GM18907 (cell line): ENCODE measurements at regions not wholly inside any gene's neighbourhood (a gene's known extent, or its start where the extent isn't known, plus 50 kb on each side); places are given as distances from the start of the nearest gene placed in this dataset.

Experiments used
- ATAC-seq: cut with Tn5 transposase; IDR thresholded peaks from one replicate; pipeline ENCODE4 v1.9.1; 2021; ENCODE audit warnings: mild to moderate bottlenecking, moderate library complexity; ENCODE audit not compliant: unreplicated experiment

- ATAC-seq, result no peak
Measured at GRCh38 chr1:82486969-82487368, 686.2 kb downstream of the ADGRL2 start.

- ATAC-seq, result no peak
Measured at GRCh38 chr1:82486468-82486867, 685.7 kb downstream of the ADGRL2 start.

GRCh38 chr1:82485591-82486369, 685.0 kb downstream of the ADGRL2 start:
- ATAC-seq, result no peak

GRCh38 chr1:82483146-82483545, 682.4 kb downstream of the ADGRL2 start:
- ATAC-seq, result no peak

GRCh38 chr1:82478916-82479315, 678.2 kb downstream of the ADGRL2 start:
- ATAC-seq, result no peak

- ATAC-seq, result no peak
Measured at GRCh38 chr1:82472489-82473131, 671.9 kb downstream of the ADGRL2 start.

GRCh38 chr1:82466891-82467290, 666.2 kb downstream of the ADGRL2 start:
- no peak for ATAC-seq

GRCh38 chr1:82466416-82466815, 665.7 kb downstream of the ADGRL2 start:
- no peak for ATAC-seq

- ATAC-seq, result no peak
Measured at GRCh38 chr1:82465024-82465423, 664.3 kb downstream of the ADGRL2 start.

GRCh38 chr1:82464362-82465001, 663.7 kb downstream of the ADGRL2 start:
- no peak for ATAC-seq

GRCh38 chr1:82463951-82464350, 663.2 kb downstream of the ADGRL2 start:
- ATAC-seq, result no peak

GRCh38 chr1:82462366-82462765, 661.6 kb downstream of the ADGRL2 start:
- ATAC-seq, result no peak

- no peak for ATAC-seq
Measured at GRCh38 chr1:82455342-82455741, 654.6 kb downstream of the ADGRL2 start.

- no peak for ATAC-seq
Measured at GRCh38 chr1:82454431-82454830, 653.7 kb downstream of the ADGRL2 start.

- no peak for ATAC-seq
Measured at GRCh38 chr1:82453511-82454185, 652.9 kb downstream of the ADGRL2 start.

GRCh38 chr1:82452096-82452495, 651.4 kb downstream of the ADGRL2 start:
- ATAC-seq, result no peak

GRCh38 chr1:82451191-82451590, 650.5 kb downstream of the ADGRL2 start:
- no peak for ATAC-seq

- ATAC-seq, result no peak
Measured at GRCh38 chr1:82449506-82450057, 648.8 kb downstream of the ADGRL2 start.

- no peak for ATAC-seq
Measured at GRCh38 chr1:82446955-82447354, 646.2 kb downstream of the ADGRL2 start.

GRCh38 chr1:82446236-82446635, 645.5 kb downstream of the ADGRL2 start:
- ATAC-seq, result no peak

- no peak for ATAC-seq
Measured at GRCh38 chr1:82445827-82446226, 645.1 kb downstream of the ADGRL2 start.
